Esophagus (tissue), 2 donors: ENCODE measurements at regions not wholly inside any gene's neighbourhood (a gene's known extent, or its start where the extent isn't known, plus 50 kb on each side); places are given as distances from the start of the nearest gene placed in this dataset.

Experiments used
- H3K27ac ChIP-seq, 2 donors: one replicate each; pipeline ENCODE4 v1.5.1; 2013; ENCODE audit warnings: low read depth in 2 of 2, mild to moderate bottlenecking in 2 of 2, inconsistent platforms in 1 of 2, low read length in 1 of 2, moderate library complexity in 1 of 2
- H3K27me3 ChIP-seq, 2 donors: one replicate each; pipeline ENCODE4 v1.6.1; 2013; ENCODE audit warnings: low read length in 2 of 2, control low read depth in 1 of 2, mild to moderate bottlenecking in 1 of 2; ENCODE audit not compliant: insufficient read depth in 2 of 2, control insufficient read depth in 1 of 2
- H3K36me3 ChIP-seq, 2 donors: one replicate each; pipeline ENCODE4 v1.6.1; 2013; ENCODE audit warnings: low read length in 1 of 2; ENCODE audit not compliant: control insufficient read depth in 2 of 2, insufficient read depth in 2 of 2
- H3K4me1 ChIP-seq, 2 donors: one replicate each; pipeline ENCODE4 v1.6.1; 2013; ENCODE audit warnings: low read length in 1 of 2; ENCODE audit not compliant: control insufficient read depth in 2 of 2, insufficient read depth in 2 of 2
- H3K4me3 ChIP-seq, 2 donors: one replicate each; pipeline ENCODE4 v1.5.1; 2013; ENCODE audit warnings: low read length in 2 of 2, mild to moderate bottlenecking in 2 of 2, low read depth in 1 of 2, moderate library complexity in 1 of 2
- H3K9me3 ChIP-seq, 2 donors: one replicate each; pipeline ENCODE4 v1.6.1; 2013; ENCODE audit warnings: mild to moderate bottlenecking in 2 of 2, low read depth in 1 of 2, low read length in 1 of 2, moderate library complexity in 1 of 2; ENCODE audit not compliant: control insufficient read depth in 2 of 2, insufficient read depth in 1 of 2
- WGBS, 2 donors: extraction: QIAGEN DNeasy Blood & Tissue Kit; methylation state at CpG; one replicate each; pipeline ENCODE4 v1.1.7; 2013; 5-methylcytosine and 5-hydroxymethylcytosine counted together
- donor health status: healthy with polysubstance abuse.
- donor health status: Bipolar disorder and iron deficiency.

DNA sequence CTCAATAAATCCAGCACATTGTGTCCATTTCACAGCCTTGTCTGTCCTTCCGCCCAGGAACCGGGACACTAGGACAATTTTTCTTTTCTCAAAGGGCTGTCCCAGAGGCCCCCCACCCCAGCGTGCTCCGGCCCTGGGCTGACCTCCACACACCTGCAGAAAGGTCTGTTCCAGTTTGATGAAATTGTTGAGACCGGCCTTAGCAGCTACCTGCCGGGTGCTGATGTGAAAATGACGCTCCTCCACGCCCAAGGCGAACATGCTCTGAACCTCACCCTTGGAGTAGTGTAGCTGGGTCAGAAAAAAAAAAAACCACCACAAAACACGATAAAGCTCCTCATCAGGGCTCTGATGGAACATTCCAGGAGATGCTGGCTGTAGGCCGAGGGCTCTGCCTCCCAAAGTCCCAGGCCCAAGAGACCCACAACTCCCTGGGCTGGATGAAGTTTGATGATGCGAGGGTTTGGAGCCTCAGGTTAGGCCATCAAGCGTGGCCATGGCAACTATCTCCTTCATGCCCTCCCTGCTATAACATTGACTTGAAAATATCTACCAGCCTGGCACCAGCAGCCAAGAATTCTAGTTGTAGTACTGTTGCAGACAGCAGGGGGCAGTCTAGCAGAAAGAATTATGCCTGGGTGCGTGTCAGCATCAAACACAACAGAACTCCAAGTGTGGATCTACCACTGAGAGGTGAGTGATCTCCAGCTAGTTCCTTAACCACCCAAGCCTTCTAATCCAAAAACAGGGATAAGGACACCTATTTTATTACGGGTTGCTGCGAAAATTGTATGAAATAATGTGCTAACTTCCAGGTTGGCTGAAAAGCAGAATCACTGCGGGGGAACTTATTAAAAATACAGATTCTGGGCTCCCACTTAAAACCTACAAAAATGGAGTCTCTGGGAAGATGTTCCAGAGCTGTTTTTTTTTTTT, 62.1 kb downstream of the RMI2 start:
- Histone ChIP-seq H3K36me3 (no peaks in the 10 kb centered on the region), H3K9me3 (no peaks in the 10 kb centered on the region), H3K27me3 (no peaks in the 10 kb centered on the region), H3K4me3 (no peak overlapping the region), H3K4me1 (peaks cover 0 to 3% of the 10 kb centered on the region in 2 donors), H3K27ac (no peak overlapping the region)
- 83 to 87% methylated on average over 17 of the region's 17 CpGs for WGBS, 2 donors

GRCh38 chr16:11408216-11408615, 63.0 kb downstream of the RMI2 start:
- Histone ChIP-seq H3K4me3 (no peak overlapping the region), H3K27me3 (no peaks in the 10 kb centered on the region), H3K9me3 (no peaks in the 10 kb centered on the region), H3K36me3 (no peaks in the 10 kb centered on the region), H3K4me1 (peaks cover 0 to 3% of the 10 kb centered on the region in 2 donors), H3K27ac (no peak overlapping the region)
- WGBS, 2 donors, result 77 to 86% methylated on average over 8 of the region's 8 CpGs

- Histone ChIP-seq H3K27ac (no peak overlapping the region), H3K4me3 (no peak overlapping the region), H3K4me1 (peaks cover 0 to 3% of the 10 kb centered on the region in 2 donors), H3K27me3 (no peaks in the 10 kb centered on the region), H3K36me3 (no peaks in the 10 kb centered on the region), H3K9me3 (no peaks in the 10 kb centered on the region)
- 47 to 60% methylated on average over 6 of the region's 6 CpGs for WGBS, 2 donors
Observed at GRCh38 chr16:11409398-11409797, 64.1 kb downstream of the RMI2 start.

- H3K9me3 ChIP-seq, result no peaks in the 10 kb centered on the region
- H3K36me3 ChIP-seq, result no peaks in the 10 kb centered on the region
- no peak overlapping the region for H3K4me3 ChIP-seq
- H3K27ac ChIP-seq, result no peak overlapping the region
- H3K4me1 ChIP-seq, result peaks cover 0 to 3% of the 10 kb centered on the region in 2 donors
- H3K27me3 ChIP-seq, result no peaks in the 10 kb centered on the region
- 72 to 78% methylated on average over 12 of the region's 12 CpGs for WGBS, 2 donors
Observed at GRCh38 chr16:11410376-11411058, 65.3 kb downstream of the RMI2 start.

DNA sequence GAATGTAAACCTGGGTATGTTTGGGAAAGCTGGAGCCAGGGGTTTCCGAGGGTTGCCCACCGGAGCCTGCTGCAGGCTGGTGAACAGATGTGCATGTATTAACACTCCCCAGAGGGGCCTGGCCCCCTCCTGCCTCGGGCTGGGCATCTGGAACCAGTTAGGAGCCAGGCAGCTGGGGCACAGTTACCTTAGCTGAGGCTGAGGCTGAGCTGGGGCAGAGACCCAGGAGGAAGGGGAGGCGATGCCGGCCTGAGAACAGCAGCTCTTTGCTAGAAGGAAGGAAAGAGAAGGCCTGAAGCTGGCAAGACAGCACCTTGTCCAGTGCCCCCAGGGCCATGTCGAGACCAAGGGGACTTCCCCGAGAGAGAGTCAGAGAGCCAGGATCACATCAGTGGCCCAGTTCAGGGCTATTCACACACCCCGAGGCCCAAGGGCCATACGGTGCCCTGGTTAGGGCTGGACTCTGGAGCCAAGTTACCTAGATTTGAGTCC, 65.8 kb downstream of the RMI2 start:
- Histone ChIP-seq H3K36me3 (no peaks in the 10 kb centered on the region), H3K27me3 (no peaks in the 10 kb centered on the region), H3K27ac (no peak overlapping the region), H3K4me1 (peaks cover 0 to 3% of the 10 kb centered on the region in 2 donors), H3K4me3 (no peak overlapping the region), H3K9me3 (no peaks in the 10 kb centered on the region)
- 83 to 88% methylated on average over 9 of the region's 9 CpGs for WGBS, 2 donors

DNA sequence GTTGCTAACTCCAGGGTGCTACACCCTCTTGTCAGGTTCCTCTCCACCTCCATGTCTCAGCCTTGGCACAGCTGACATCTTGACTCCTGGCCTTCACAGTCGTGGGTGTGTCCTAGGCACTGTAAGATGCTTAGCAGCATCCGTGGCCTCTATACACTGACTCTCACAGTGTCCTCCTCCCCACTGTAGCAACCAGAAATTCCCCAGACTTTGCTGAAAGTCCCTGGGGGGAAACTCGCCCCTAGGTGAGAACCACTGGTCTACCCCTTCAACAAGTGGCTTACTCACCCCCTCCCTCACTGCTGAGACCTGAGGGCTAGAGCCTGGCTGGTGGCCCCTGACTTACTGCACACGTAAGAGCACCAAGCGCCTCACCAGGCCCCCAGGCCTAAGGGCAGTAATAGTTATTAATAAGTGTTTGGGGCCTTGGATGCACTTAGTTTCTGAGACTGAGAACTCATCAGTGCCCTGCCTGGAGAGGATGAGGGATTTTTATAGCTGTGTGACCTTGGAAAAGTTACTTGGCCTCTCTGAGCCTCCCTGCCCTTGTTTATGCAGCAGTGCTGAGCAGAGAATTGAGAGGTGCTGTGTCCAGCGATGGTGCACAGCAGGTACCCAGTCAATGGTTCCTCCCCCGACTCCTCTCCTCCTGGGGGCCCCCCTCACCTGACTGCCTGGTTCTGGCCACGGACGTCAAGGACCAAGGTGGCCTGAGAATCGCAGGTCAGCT, 67.1 kb downstream of the RMI2 start:
- Histone ChIP-seq H3K27ac (no peak overlapping the region), H3K4me1 (peaks cover 0 to 3% of the 10 kb centered on the region in 2 donors), H3K9me3 (no peaks in the 10 kb centered on the region), H3K27me3 (no peaks in the 10 kb centered on the region), H3K4me3 (no peak overlapping the region), H3K36me3 (no peaks in the 10 kb centered on the region)
- WGBS, 2 donors, result 86 to 87% methylated on average over 10 of the region's 10 CpGs

DNA sequence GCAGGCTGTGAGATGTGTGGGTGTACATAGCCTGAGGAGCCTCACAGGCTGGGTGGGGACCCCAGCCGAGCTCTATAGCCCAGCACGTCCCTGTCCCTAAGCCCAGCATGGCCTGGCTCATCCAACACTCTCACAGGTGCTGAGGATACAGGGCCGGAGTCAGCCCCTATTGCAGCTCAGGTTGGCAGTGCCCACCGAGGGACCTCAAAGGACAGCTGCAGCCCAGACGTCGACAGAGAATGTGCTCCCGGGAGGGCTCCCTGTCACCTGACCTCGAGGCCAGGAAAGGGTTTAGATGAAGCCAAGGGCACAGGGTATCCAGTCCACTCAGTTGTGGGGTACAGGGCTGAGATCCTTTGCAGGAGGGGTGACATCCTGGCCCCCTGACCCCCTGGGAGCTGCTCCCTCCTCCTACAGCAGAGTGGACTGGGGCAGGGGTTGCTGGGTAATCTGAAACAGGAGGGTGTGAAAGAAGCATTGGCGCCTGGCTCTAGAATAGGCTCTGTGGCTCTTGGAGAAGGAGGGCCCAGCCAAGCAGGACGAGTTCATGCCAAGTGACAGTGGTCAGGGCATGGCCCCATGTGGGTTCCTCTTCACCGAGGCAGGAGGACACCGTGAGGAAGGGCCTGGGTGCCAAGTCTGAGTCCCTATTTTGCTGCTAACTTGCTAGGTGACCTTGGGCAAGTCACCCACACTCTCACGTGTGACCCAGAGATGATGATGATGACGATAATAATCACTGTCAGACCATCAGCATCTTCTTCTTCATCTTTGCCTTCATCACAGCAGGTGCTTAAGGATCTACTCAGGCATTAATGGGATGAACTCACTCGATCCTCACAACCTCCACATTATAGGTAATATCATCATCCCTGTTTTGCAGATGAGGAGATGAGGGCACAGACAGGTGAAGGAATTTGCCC, 68.0 kb downstream of the RMI2 start:
- Histone ChIP-seq H3K36me3 (no peaks in the 10 kb centered on the region), H3K4me1 (peaks cover 0 to 3% of the 10 kb centered on the region in 2 donors), H3K9me3 (no peaks in the 10 kb centered on the region), H3K27ac (no peak overlapping the region), H3K27me3 (no peaks in the 10 kb centered on the region), H3K4me3 (no peak overlapping the region)
- WGBS, 2 donors, result 85% methylated on average over 14 to 15 of the region's 15 CpGs

DNA sequence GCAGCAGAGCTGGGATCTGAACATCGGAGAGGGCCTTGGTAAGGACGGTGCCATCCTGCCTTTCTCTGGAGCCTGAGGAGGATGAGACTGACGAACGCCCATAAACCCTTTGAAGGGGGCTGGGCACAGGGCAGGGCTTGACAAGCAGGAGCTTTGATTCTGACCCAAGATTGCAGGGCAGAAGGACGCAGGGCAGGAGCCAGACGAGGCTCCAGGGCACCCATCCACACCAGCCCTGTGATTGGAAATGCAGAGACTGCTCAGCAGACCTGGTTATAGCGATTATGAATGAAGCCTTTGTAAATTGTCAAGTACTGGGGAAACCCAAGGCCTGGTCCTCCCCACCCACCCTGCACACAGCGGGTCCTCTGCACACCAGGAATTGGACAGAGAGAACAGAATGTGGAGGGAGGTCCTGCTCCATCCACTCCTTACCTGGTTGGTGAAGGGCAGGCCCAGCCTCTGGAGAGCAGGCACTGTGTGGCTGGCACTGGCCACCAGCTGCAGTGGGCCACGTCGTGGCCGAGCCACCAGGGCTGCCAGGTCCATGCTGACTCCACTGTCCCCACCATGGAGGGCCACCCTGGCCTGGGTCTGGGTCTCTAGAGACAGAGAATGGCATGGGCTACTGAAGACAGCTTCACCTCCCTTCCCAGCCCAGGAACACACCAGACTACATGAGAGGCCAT, 68.8 kb downstream of the RMI2 start:
- 86 to 90% methylated on average over 11 of the region's 11 CpGs for WGBS, 2 donors
- no peak overlapping the region for H3K4me3 ChIP-seq

More for the DNA sequence above, 68.8 kb downstream of the RMI2 start:
- no peak overlapping the region for H3K27ac ChIP-seq
- H3K36me3 ChIP-seq, result no peaks in the 10 kb centered on the region
- no peaks in the 10 kb centered on the region for H3K9me3 ChIP-seq
- no peaks in the 10 kb centered on the region for H3K27me3 ChIP-seq
- H3K4me1 ChIP-seq, result peaks cover 0 to 3% of the 10 kb centered on the region in 2 donors
